OCI-LY3 (cell line): ENCODE measurements at regions not wholly inside any gene's neighbourhood (a gene's known extent, or its start where the extent isn't known, plus 50 kb on each side); places are given as distances from the start of the nearest gene placed in this dataset.

Experiments used
- H2AFZ ChIP-seq: fragments of 200-600, 300-600 bp; shearing (Covaris generic); 2 replicates; pipeline ENCODE4 v1.6.0; 2014; ENCODE audit warnings: antibody characterized with exemption, low read depth, low read length
- H3K27ac ChIP-seq: fragments of 200-600, 300-600 bp; sonication (generic); 2 replicates; pipeline ENCODE4 v1.5.1; 2014; ENCODE audit warnings: mild to moderate bottlenecking, low read length, moderate library complexity, mixed read lengths
- H3K27me3 ChIP-seq: fragments of 200-600, 300-600 bp; sonication (generic); 2 replicates; pipeline ENCODE4 v1.6.1; 2014; ENCODE audit warnings: low read depth, low read length, mixed read lengths
- H3K36me3 ChIP-seq: fragments of 200-600, 300-600 bp; sonication (generic); replicated peaks from 2 replicates; pipeline ENCODE3; 2014; ENCODE audit warnings: low read depth, low read length, mixed read lengths
- H3K4me1 ChIP-seq: fragments of 300-600, 200-600 bp; sonication (generic); 2 replicates; pipeline ENCODE4 v1.6.1; 2014; ENCODE audit warnings: low read length, mixed read lengths
- H3K4me2 ChIP-seq: fragments of 200-600, 300-600 bp; sonication (generic); 2 replicates; pipeline ENCODE4 v1.6.1; 2014; ENCODE audit warnings: low read length, mixed read lengths
- H3K4me3 ChIP-seq: fragments of 300-600, 200-600 bp; sonication (generic); 2 replicates; pipeline ENCODE4 v1.5.1; 2014; ENCODE audit warnings: antibody characterized with exemption, mild to moderate bottlenecking, low read length, moderate library complexity
- H3K79me2 ChIP-seq: fragments of 300-600, 200-600 bp; shearing (Covaris generic); 2 replicates; pipeline ENCODE4 v1.6.1; 2014; ENCODE audit warnings: mild to moderate bottlenecking, low read length, mixed read lengths
- H3K9ac ChIP-seq: fragments of 300-600, 200-600 bp; shearing (Covaris generic); 2 replicates; pipeline ENCODE4 v1.6.0; 2014; ENCODE audit warnings: mild to moderate bottlenecking, low read length, moderate library complexity
- H3K9me3 ChIP-seq: fragments of 200-600, 300-600 bp; shearing (Covaris generic); 2 replicates; pipeline ENCODE4 v1.6.1; 2014; ENCODE audit warnings: low read length, mixed read lengths; ENCODE audit not compliant: insufficient read depth
- H4K20me1 ChIP-seq: fragments of 200-600, 300-600 bp; sonication (generic); 2 replicates; pipeline ENCODE4 v1.6.1; 2016; ENCODE audit warnings: low read length, mixed read lengths; ENCODE audit not compliant: insufficient read depth
- CTCF ChIP-seq: fragments of 200-600, 300-600 bp; sonication (generic); IDR thresholded peaks from 2 replicates; pipeline ENCODE4 v1.5.1; 2014; ENCODE audit warnings: antibody characterized with exemption, low read length, low read depth
- EZH2phosphoT487 ChIP-seq: fragments of 200-600 bp; shearing (Covaris generic); IDR thresholded peaks from 2 replicates; pipeline ENCODE4 v1.6.1; 2018; ENCODE audit warnings: antibody characterized with exemption, mixed run types, low read depth

- no peak overlapping the region for H3K27ac ChIP-seq
- H3K79me2 ChIP-seq, result no peaks in the 10 kb centered on the region
- no peaks in the 10 kb centered on the region for H3K36me3 ChIP-seq
- peaks cover 9% of the 10 kb centered on the region; the same call in 1 of the 2 replicates for H3K9me3 ChIP-seq
- H3K4me2 ChIP-seq, result no peak overlapping the region
- no peaks in the 10 kb centered on the region for H3K4me1 ChIP-seq
- no peak overlapping the region for H3K4me3 ChIP-seq
- H3K27me3 ChIP-seq, result no peaks in the 10 kb centered on the region
- no peak for TF ChIP-seq EZH2phosphoT487
- no peak for TF ChIP-seq CTCF
- no peak overlapping the region for H3K9ac ChIP-seq
- no peak overlapping the region for H2AFZ ChIP-seq
- no peaks in the 10 kb centered on the region for H4K20me1 ChIP-seq
These were observed 368.3 kb upstream of the GNPDA2 start for GRCh38 chr4:45094684-45095083.

- Histone ChIP-seq H2AFZ (no peak overlapping the region), H3K4me3 (no peak overlapping the region), H3K9me3 (no peaks in the 10 kb centered on the region)
These were observed 355.7 kb upstream of the GNPDA2 start for GRCh38 chr4:45082101-45082500.

GRCh38 chr4:45079616-45080015 is 353.3 kb upstream of the GNPDA2 start:
- Histone ChIP-seq H3K27ac (no peak overlapping the region), H4K20me1 (no peaks in the 10 kb centered on the region), H3K4me2 (no peak overlapping the region), H2AFZ (no peak overlapping the region), H3K4me1 (no peaks in the 10 kb centered on the region), H3K4me3 (no peak overlapping the region), H3K36me3 (no peaks in the 10 kb centered on the region), H3K79me2 (no peaks in the 10 kb centered on the region), H3K27me3 (no peaks in the 10 kb centered on the region), H3K9ac (no peak overlapping the region), H3K9me3 (no peaks in the 10 kb centered on the region)
- TF ChIP-seq CTCF, result no peak
- no peak for TF ChIP-seq EZH2phosphoT487

More at GRCh38 chr4:45082101-45082500, 355.7 kb upstream of the GNPDA2 start:
- H3K27me3 ChIP-seq, result no peaks in the 10 kb centered on the region
- TF ChIP-seq EZH2phosphoT487 (no peak), CTCF (no peak)
- no peaks in the 10 kb centered on the region for H3K79me2 ChIP-seq
- H3K4me1 ChIP-seq, result no peaks in the 10 kb centered on the region
- no peaks in the 10 kb centered on the region for H4K20me1 ChIP-seq
- no peak overlapping the region for H3K27ac ChIP-seq
- no peak overlapping the region for H3K9ac ChIP-seq
- H3K36me3 ChIP-seq, result no peaks in the 10 kb centered on the region
- H3K4me2 ChIP-seq, result no peak overlapping the region

- H3K36me3 ChIP-seq, result no peaks in the 10 kb centered on the region
- TF ChIP-seq CTCF, result no peak
- TF ChIP-seq EZH2phosphoT487, result no peak
- H3K4me3 ChIP-seq, result no peak overlapping the region
- H3K27ac ChIP-seq, result no peak overlapping the region
- no peak overlapping the region for H3K4me2 ChIP-seq
- H4K20me1 ChIP-seq, result no peaks in the 10 kb centered on the region
- no peaks in the 10 kb centered on the region for H3K9me3 ChIP-seq
- H3K79me2 ChIP-seq, result no peaks in the 10 kb centered on the region
- H2AFZ ChIP-seq, result no peak overlapping the region
- H3K9ac ChIP-seq, result no peak overlapping the region
- H3K4me1 ChIP-seq, result no peaks in the 10 kb centered on the region
- no peaks in the 10 kb centered on the region for H3K27me3 ChIP-seq
These were observed 351.8 kb upstream of the GNPDA2 start for GRCh38 chr4:45078201-45078600.
